ENCODE measurements at regions not wholly inside any gene's neighbourhood (a gene's known extent, or its start where the extent isn't known, plus 50 kb on each side); places are given as distances from the start of the nearest gene placed in this dataset.

DNA sequence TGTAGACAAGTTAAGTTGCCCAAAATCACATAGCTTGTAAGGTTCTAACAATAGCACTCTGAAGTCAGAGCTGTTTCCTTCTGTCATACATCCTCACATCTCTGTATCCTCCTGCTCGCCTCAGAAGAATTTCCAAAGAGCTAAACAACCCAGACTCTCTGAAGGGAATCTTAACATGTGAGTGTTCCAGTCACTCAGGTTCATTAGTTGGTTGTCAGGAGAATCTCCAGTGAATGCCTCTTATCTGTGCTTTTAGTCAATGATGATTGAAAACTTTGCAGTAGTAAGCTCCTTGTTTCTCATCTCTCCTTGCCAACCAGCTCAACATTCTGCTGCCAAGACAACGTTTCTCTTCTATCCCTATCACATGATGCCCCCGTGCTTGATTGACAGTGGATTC is 195.5 kb downstream of the C11orf91 start:
- no peak overlapping the region for H3K4me3 ChIP-seq
- no peak overlapping the region for H3K4me2 ChIP-seq
- no peaks in the 10 kb centered on the region for H3K36me3 ChIP-seq
- H3K4me1 ChIP-seq, result no peaks in the 10 kb centered on the region
- no peaks in the 10 kb centered on the region; a peak in 1 of 22 replicates for H4K20me1 ChIP-seq
- no peak for TF ChIP-seq Cebpa-rat (IDR thresholded peaks at IDR 0.05)
- H3K27me3 ChIP-seq, result no peaks in the 10 kb centered on the region
- no peaks in the 10 kb centered on the region for H3K9me3 ChIP-seq (replicated peaks in 1 of 11)
- H3K27ac ChIP-seq, result no peak overlapping the region
- no peak overlapping the region for H3K9ac ChIP-seq

DNA sequence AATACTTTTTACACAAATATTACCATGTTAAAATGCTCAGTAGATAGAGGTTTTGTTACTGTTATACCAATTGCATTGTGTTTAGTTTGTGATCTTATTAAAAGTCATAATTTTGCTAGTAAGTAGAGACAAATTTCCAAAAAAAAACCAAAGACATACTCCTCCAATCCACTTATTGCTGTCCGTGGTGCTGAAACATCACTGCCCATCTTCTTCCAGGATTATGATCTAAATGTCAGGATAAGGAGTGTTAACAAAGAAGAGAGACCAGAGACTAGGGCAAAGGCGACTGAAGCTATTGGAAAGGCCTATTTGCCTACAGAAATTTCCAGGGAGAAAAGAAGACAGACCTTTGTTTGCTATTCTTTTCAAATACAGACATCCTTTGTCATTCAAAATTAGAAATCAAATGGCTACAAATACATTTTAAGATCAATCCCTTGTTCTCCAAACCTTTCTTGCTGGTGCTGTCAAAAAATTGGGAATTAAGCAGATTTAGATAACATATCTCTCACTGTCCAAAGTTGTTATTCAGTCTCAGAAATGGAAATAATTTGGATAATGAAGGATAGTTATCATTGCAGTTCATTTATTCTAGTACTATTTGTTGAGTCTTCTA is 199.7 kb downstream of the C11orf91 start:
- Histone ChIP-seq H3K4me2 (no peak overlapping the region), H3K9me3 (replicated peaks in 1 of 11) (no peaks in the 10 kb centered on the region), H3K27ac (no peak overlapping the region), H3K9ac (no peak overlapping the region), H3K4me1 (no peaks in the 10 kb centered on the region), H3K36me3 (no peaks in the 10 kb centered on the region), H3K4me3 (no peak overlapping the region), H3K27me3 (no peaks in the 10 kb centered on the region), H4K20me1 (no peaks in the 10 kb centered on the region; a peak in 1 of 22 replicates)
- no peak for TF ChIP-seq Cebpa-rat (IDR thresholded peaks at IDR 0.05)

DNA sequence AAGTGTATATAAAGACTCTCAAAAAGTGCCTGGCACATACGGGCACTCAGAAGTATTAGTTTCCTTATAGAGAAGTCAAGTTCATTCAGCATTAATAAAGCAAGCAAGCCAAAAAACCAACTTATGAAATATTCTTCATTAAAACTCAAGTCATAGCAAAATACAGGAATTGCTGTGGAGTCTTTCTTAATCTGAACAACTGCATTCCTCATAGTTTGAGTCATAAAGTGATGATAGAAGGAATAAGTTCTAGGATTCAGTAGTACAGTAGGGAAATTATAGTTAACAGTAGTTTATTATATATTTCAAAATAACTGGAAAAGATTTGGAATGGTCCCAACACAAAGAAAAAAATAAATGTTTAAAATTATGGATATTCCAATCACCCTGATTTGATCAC is 200.3 kb downstream of the C11orf91 start:
- H3K9ac ChIP-seq, result no peak overlapping the region
- H3K4me2 ChIP-seq, result no peak overlapping the region
- no peaks in the 10 kb centered on the region for H3K36me3 ChIP-seq
- H3K27me3 ChIP-seq, result no peaks in the 10 kb centered on the region
- H3K27ac ChIP-seq, result no peak overlapping the region
- H3K9me3 ChIP-seq (replicated peaks in 1 of 11), result no peaks in the 10 kb centered on the region
- no peak overlapping the region for H3K4me3 ChIP-seq
- no peaks in the 10 kb centered on the region for H3K4me1 ChIP-seq
- no peaks in the 10 kb centered on the region; a peak in 1 of 22 replicates for H4K20me1 ChIP-seq
- no peak for TF ChIP-seq Cebpa-rat (IDR thresholded peaks at IDR 0.05)

GRCh38 chr11:33492596-33492995 is 208.0 kb downstream of the C11orf91 start:
- no peaks in the 10 kb centered on the region for H3K27me3 ChIP-seq
- TF ChIP-seq Cebpa-rat (IDR thresholded peaks at IDR 0.05), result no peak

DNA sequence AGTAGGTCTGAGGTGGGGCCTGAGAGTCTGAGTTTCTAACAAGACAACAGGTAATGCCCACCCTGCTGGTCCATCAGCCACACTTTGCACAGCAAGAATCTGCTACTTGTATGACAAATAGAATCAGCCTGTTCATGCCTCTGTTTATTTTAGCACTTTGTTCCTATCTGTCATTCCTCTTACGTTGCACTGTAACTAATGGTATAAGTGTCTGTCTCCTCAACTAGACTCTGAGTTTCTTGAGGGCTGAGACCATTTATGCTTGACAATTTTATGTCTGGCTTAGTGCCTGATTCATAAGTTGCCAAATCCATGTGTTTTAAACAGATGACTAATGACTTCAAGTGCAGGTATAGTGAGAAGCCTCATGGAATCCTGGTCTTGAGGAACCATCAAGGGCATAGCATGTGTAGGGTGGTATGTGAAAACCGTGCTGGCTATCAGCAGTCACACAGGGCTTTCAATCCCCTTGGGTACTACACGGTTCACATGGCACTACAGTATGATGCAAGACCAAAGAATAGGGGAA is 209.7 kb downstream of the C11orf91 start:
- no peak overlapping the region for H3K9ac ChIP-seq
- 0 out of 22 replicates have a peak, but pooled peaks of 1 of the 11 experiments have one; percentile 20 for TF ChIP-seq Cebpa-rat (IDR thresholded peaks at IDR 0.05)

More at GRCh38 chr11:33492596-33492995, 208.0 kb downstream of the C11orf91 start:
- Histone ChIP-seq H3K4me3 (no peak overlapping the region), H3K4me2 (no peak overlapping the region), H3K4me1 (peaks cover 0 to 7% (median 0%) of the 10 kb centered on the region in 10 experiments; a peak in 4 of 20 replicates), H3K36me3 (no peaks in the 10 kb centered on the region), H4K20me1 (no peaks in the 10 kb centered on the region; a peak in 1 of 22 replicates), H3K27ac (no peak overlapping the region), H3K9me3 (replicated peaks in 1 of 11) (no peaks in the 10 kb centered on the region), H3K9ac (no peak overlapping the region)

GRCh38 chr11:33488971-33489370 is 211.7 kb downstream of the C11orf91 start:
- Histone ChIP-seq H3K4me2 (no peak overlapping the region), H3K27ac (no peak overlapping the region), H3K9me3 (replicated peaks in 1 of 11) (no peaks in the 10 kb centered on the region), H3K9ac (no peak overlapping the region), H3K36me3 (no peaks in the 10 kb centered on the region), H3K4me1 (peaks cover 0 to 7% (median 0%) of the 10 kb centered on the region in 10 experiments; a peak in 4 of 20 replicates), H3K4me3 (no peak overlapping the region), H3K27me3 (no peaks in the 10 kb centered on the region), H4K20me1 (no peaks in the 10 kb centered on the region)
- TF ChIP-seq Cebpa-rat (IDR thresholded peaks at IDR 0.05), result no peak

More for the DNA sequence above, 209.7 kb downstream of the C11orf91 start:
- H3K4me1 ChIP-seq, result peaks cover 0 to 7% (median 0%) of the 10 kb centered on the region in 10 experiments; a peak in 4 of 20 replicates
- H3K4me2 ChIP-seq, result peak overlapping the region in 2 of 11 experiments; percentile 1 to 4; a peak in 2 of 22 replicates
- H3K27ac ChIP-seq, result no peak overlapping the region
- H3K4me3 ChIP-seq, result no peak overlapping the region
- no peaks in the 10 kb centered on the region for H4K20me1 ChIP-seq
- H3K9me3 ChIP-seq (replicated peaks in 1 of 11), result no peaks in the 10 kb centered on the region
- no peaks in the 10 kb centered on the region for H3K27me3 ChIP-seq
- no peaks in the 10 kb centered on the region for H3K36me3 ChIP-seq

GRCh38 chr11:33480626-33481025 is 220.0 kb downstream of the C11orf91 start:
- Histone ChIP-seq H4K20me1 (no peaks in the 10 kb centered on the region), H3K9ac (no peak overlapping the region), H3K27me3 (no peaks in the 10 kb centered on the region), H3K36me3 (no peaks in the 10 kb centered on the region), H3K9me3 (replicated peaks in 1 of 11) (no peaks in the 10 kb centered on the region), H3K4me2 (no peak overlapping the region), H3K4me3 (no peak overlapping the region), H3K4me1 (peaks cover 0 to 7% (median 0%) of the 10 kb centered on the region in 10 experiments; a peak in 2 of 20 replicates), H3K27ac (no peak overlapping the region)
- TF ChIP-seq Cebpa-rat (IDR thresholded peaks at IDR 0.05), result no peak

DNA sequence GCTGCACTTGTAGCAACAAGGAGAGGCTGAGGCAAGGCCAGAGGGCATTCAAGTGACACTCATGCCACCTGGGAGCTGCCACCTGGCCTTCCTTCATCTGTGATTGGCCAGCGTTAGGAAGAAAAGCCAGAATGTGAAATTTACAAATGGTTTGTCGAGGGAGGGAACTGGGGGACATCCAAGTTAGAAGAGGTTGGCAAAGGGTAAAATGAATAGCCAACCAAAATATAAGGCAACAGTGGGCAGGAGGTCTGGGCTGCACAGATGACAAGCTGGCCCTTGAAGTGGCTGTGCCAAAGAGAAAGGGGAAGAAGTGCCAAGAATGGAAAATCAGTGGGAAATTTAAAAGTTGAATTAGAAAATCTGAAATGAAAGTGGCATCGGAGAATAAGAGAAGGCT is 221.4 kb downstream of the C11orf91 start:
- Histone ChIP-seq H3K4me2 (no peak overlapping the region), H3K4me3 (no peak overlapping the region), H3K27me3 (no peaks in the 10 kb centered on the region), H4K20me1 (no peaks in the 10 kb centered on the region), H3K9me3 (replicated peaks in 1 of 11) (no peaks in the 10 kb centered on the region), H3K4me1 (peaks cover 0 to 7% (median 0%) of the 10 kb centered on the region in 10 experiments; a peak in 2 of 20 replicates), H3K36me3 (no peaks in the 10 kb centered on the region), H3K27ac (no peak overlapping the region), H3K9ac (no peak overlapping the region)
- TF ChIP-seq Cebpa-rat (IDR thresholded peaks at IDR 0.05), result no peak

DNA sequence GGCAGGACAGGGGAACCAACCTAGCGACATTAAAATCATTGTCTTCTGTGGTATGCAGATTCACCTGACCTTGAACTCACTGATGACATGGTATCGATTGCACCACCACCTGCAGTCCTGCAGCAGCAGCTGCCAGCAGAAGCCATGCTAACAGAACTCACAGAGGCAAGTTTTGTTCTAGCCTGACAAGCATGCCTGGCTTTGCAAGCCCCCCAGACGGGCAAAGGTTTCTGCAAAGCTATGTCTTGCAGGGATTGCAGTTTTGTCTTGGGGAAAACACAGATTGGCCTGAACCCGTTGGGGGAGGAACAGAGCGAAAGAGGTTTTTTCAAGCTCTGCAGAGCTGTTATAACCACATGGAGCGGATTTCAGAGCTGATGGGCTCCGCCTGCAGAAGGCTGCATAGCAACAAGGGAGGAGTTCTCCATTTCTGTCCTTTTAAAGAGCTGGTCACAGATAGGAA is 221.0 kb downstream of the HIPK3 start:
- H3K27ac ChIP-seq, result no peak overlapping the region
- no peak overlapping the region for H3K4me2 ChIP-seq
- no peaks in the 10 kb centered on the region for H3K27me3 ChIP-seq
- H3K36me3 ChIP-seq, result no peaks in the 10 kb centered on the region
- H4K20me1 ChIP-seq, result no peaks in the 10 kb centered on the region
- TF ChIP-seq Cebpa-rat (IDR thresholded peaks at IDR 0.05), result no peak
- H3K9ac ChIP-seq, result no peak overlapping the region
- no peak overlapping the region for H3K4me3 ChIP-seq
- H3K9me3 ChIP-seq (replicated peaks in 1 of 11), result no peaks in the 10 kb centered on the region
- peaks cover 0 to 7% (median 0%) of the 10 kb centered on the region in 10 experiments; a peak in 2 of 20 replicates for H3K4me1 ChIP-seq
